WTC11 (cell line): ENCODE measurements at regions not wholly inside any gene's neighbourhood (a gene's known extent, or its start where the extent isn't known, plus 50 kb on each side); places are given as distances from the start of the nearest gene placed in this dataset.

Experiments
- FOXP1 ChIP-seq: sonication (generic); formaldehyde crosslinking; IDR thresholded peaks from 2 replicates; pipeline ENCODE4 v1.8.0; 2022; ENCODE audit warnings: missing genetic modification reagents, mild to moderate bottlenecking, moderate library complexity, borderline replicate concordance
- MYBL2 ChIP-seq: sonication (generic); formaldehyde crosslinking; IDR thresholded peaks from 2 replicates; pipeline ENCODE4 v1.8.1; 2023; ENCODE audit warnings: mild to moderate bottlenecking, moderate library complexity, missing genetic modification reagents
- USF2 ChIP-seq: sonication (generic); formaldehyde crosslinking; IDR thresholded peaks from 2 replicates; pipeline ENCODE4 v1.8.1; 2023; ENCODE audit warnings: mild to moderate bottlenecking, missing genetic modification reagents, moderate library complexity
- ZBTB43 ChIP-seq: sonication (generic); formaldehyde crosslinking; IDR thresholded peaks from 2 replicates; pipeline ENCODE4 v1.8.1; 2023; ENCODE audit warnings: mild to moderate bottlenecking, missing genetic modification reagents
- ZNF121 ChIP-seq: sonication (generic); formaldehyde crosslinking; IDR thresholded peaks from 2 replicates; pipeline ENCODE4 v1.8.0; 2023; ENCODE audit warnings: missing genetic modification reagents
- ZNF263 ChIP-seq: sonication (generic); formaldehyde crosslinking; IDR thresholded peaks from 2 replicates; pipeline ENCODE4 v1.8.1; 2022; ENCODE audit warnings: low read depth, mild to moderate bottlenecking, moderate library complexity, missing genetic modification reagents
- ZNF425 ChIP-seq: fragments of 250-450 bp; sonication (Bioruptor Pico); conservative IDR thresholded peaks from 2 replicates; pipeline ENCODE4 v1.9.0; 2021; ENCODE audit warnings: mild to moderate bottlenecking
- TF ChIP-seq, protein P1 (sequence below): fragments of 200-600 bp; IDR thresholded peaks from 2 replicates; pipeline ENCODE4 v1.8.0; 2022; ENCODE audit warnings: antibody characterized with exemption
- TF ChIP-seq, protein P2 (sequence below): sonication (generic); formaldehyde crosslinking; IDR thresholded peaks from 2 replicates; pipeline ENCODE4 v1.8.0; 2022; ENCODE audit warnings: missing genetic modification reagents
- TF ChIP-seq, protein P3 (sequence below): sonication (generic); formaldehyde crosslinking; IDR thresholded peaks from 2 replicates; pipeline ENCODE4 v1.8.0; 2022; ENCODE audit warnings: mild to moderate bottlenecking, missing genetic modification reagents

GRCh38 chr17:34163646-34164045 is 91.4 kb upstream of the CCL2 start:
- no peak for TF ChIP-seq ZBTB43 (CRISPR knock-in tag)
- TF ChIP-seq, protein P1, sequence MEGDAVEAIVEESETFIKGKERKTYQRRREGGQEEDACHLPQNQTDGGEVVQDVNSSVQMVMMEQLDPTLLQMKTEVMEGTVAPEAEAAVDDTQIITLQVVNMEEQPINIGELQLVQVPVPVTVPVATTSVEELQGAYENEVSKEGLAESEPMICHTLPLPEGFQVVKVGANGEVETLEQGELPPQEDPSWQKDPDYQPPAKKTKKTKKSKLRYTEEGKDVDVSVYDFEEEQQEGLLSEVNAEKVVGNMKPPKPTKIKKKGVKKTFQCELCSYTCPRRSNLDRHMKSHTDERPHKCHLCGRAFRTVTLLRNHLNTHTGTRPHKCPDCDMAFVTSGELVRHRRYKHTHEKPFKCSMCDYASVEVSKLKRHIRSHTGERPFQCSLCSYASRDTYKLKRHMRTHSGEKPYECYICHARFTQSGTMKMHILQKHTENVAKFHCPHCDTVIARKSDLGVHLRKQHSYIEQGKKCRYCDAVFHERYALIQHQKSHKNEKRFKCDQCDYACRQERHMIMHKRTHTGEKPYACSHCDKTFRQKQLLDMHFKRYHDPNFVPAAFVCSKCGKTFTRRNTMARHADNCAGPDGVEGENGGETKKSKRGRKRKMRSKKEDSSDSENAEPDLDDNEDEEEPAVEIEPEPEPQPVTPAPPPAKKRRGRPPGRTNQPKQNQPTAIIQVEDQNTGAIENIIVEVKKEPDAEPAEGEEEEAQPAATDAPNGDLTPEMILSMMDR: peak; percentile 39; the same call in 1 of the 2 replicates
- TF ChIP-seq, protein P2, sequence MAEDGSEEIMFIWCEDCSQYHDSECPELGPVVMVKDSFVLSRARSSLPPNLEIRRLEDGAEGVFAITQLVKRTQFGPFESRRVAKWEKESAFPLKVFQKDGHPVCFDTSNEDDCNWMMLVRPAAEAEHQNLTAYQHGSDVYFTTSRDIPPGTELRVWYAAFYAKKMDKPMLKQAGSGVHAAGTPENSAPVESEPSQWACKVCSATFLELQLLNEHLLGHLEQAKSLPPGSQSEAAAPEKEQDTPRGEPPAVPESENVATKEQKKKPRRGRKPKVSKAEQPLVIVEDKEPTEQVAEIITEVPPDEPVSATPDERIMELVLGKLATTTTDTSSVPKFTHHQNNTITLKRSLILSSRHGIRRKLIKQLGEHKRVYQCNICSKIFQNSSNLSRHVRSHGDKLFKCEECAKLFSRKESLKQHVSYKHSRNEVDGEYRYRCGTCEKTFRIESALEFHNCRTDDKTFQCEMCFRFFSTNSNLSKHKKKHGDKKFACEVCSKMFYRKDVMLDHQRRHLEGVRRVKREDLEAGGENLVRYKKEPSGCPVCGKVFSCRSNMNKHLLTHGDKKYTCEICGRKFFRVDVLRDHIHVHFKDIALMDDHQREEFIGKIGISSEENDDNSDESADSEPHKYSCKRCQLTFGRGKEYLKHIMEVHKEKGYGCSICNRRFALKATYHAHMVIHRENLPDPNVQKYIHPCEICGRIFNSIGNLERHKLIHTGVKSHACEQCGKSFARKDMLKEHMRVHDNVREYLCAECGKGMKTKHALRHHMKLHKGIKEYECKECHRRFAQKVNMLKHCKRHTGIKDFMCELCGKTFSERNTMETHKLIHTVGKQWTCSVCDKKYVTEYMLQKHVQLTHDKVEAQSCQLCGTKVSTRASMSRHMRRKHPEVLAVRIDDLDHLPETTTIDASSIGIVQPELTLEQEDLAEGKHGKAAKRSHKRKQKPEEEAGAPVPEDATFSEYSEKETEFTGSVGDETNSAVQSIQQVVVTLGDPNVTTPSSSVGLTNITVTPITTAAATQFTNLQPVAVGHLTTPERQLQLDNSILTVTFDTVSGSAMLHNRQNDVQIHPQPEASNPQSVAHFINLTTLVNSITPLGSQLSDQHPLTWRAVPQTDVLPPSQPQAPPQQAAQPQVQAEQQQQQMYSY (CRISPR knock-in tag): no peak
- TF ChIP-seq USF2 (CRISPR knock-in tag): no peak
- TF ChIP-seq, protein P3, sequence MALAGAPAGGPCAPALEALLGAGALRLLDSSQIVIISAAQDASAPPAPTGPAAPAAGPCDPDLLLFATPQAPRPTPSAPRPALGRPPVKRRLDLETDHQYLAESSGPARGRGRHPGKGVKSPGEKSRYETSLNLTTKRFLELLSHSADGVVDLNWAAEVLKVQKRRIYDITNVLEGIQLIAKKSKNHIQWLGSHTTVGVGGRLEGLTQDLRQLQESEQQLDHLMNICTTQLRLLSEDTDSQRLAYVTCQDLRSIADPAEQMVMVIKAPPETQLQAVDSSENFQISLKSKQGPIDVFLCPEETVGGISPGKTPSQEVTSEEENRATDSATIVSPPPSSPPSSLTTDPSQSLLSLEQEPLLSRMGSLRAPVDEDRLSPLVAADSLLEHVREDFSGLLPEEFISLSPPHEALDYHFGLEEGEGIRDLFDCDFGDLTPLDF (CRISPR knock-in tag): no peak
- TF ChIP-seq ZNF425 (CRISPR knock-in tag): no peak
- TF ChIP-seq MYBL2 (CRISPR knock-in tag): no peak
- no peak for TF ChIP-seq FOXP1 (CRISPR knock-in tag)
- no peak for TF ChIP-seq ZNF121 (CRISPR knock-in tag)
- no peak for TF ChIP-seq ZNF263
